Osteocyte (in vitro differentiated cells): ENCODE measurements at regions not wholly inside any gene's neighbourhood (a gene's known extent, or its start where the extent isn't known, plus 50 kb on each side); places are given as distances from the start of the nearest gene placed in this dataset.

ENCODE experiments used
- DNase-seq: peaks from one replicate; pipeline ENCODE4 v3.0.0; 2021; ENCODE audit warnings: mixed read lengths; ENCODE audit not compliant: unreplicated experiment; ENCODE audit errors: extremely low spot score
- H3K27ac Mint-ChIP-seq: one replicate; pipeline ENCODE4 v1.8.0; 2021; ENCODE audit warnings: mild to moderate bottlenecking, mixed read lengths; ENCODE audit not compliant: unreplicated experiment
- H3K27me3 Mint-ChIP-seq: one replicate; pipeline ENCODE4 v1.8.0; 2021; ENCODE audit warnings: mixed read lengths; ENCODE audit not compliant: unreplicated experiment
- H3K36me3 Mint-ChIP-seq: one replicate; pipeline ENCODE4 v1.8.0; 2021; ENCODE audit warnings: mixed read lengths; ENCODE audit not compliant: unreplicated experiment
- H3K4me1 Mint-ChIP-seq: one replicate; pipeline ENCODE4 v1.8.0; 2021; ENCODE audit warnings: mixed read lengths; ENCODE audit not compliant: unreplicated experiment
- H3K4me3 Mint-ChIP-seq: one replicate; pipeline ENCODE4 v1.8.0; 2021; ENCODE audit warnings: mild to moderate bottlenecking, moderate library complexity, mixed read lengths; ENCODE audit not compliant: unreplicated experiment
- H3K9me3 Mint-ChIP-seq: one replicate; pipeline ENCODE4 v1.8.0; 2021; ENCODE audit warnings: mixed read lengths; ENCODE audit not compliant: unreplicated experiment
- CTCF ChIP-seq: fragments of 200-600 bp; sonication (generic); IDR thresholded peaks from 2 replicates; pipeline ENCODE4 v1.5.0; 2021; ENCODE audit warnings: antibody characterized with exemption, mild to moderate bottlenecking, moderate library complexity

GRCh38 chr22:22973336-22973735 is 85.7 kb downstream of the IGLL5 start:
- TF ChIP-seq CTCF, result no peak
- no peaks in the 10 kb centered on the region for H3K9me3 Mint-ChIP-seq
- peaks cover 47% of the 10 kb centered on the region for H3K27me3 Mint-ChIP-seq
- H3K36me3 Mint-ChIP-seq, result no peaks in the 10 kb centered on the region
- H3K27ac Mint-ChIP-seq, result no peak overlapping the region
- no peaks in the 10 kb centered on the region for H3K4me1 Mint-ChIP-seq
- no peak for DNase-seq
- no peak overlapping the region for H3K4me3 Mint-ChIP-seq

- Mint-ChIP-seq H3K27ac (no peak overlapping the region), H3K27me3 (peaks cover 42% of the 10 kb centered on the region), H3K9me3 (no peaks in the 10 kb centered on the region), H3K36me3 (no peaks in the 10 kb centered on the region), H3K4me3 (no peak overlapping the region), H3K4me1 (no peaks in the 10 kb centered on the region)
- no peak for TF ChIP-seq CTCF
- no peak for DNase-seq
These were observed 86.5 kb downstream of the IGLL5 start for GRCh38 chr22:22974156-22974555.

- no peak overlapping the region for H3K4me3 Mint-ChIP-seq
These were observed 87.4 kb downstream of the IGLL5 start for GRCh38 chr22:22974795-22975580.

GRCh38 chr22:22976033-22976922 is 88.7 kb downstream of the IGLL5 start:
- no peak for DNase-seq
- Mint-ChIP-seq H3K4me3 (no peak overlapping the region), H3K27me3 (peaks cover 31% of the 10 kb centered on the region), H3K4me1 (no peaks in the 10 kb centered on the region), H3K27ac (no peak overlapping the region), H3K9me3 (no peaks in the 10 kb centered on the region), H3K36me3 (no peaks in the 10 kb centered on the region)
- no peak for TF ChIP-seq CTCF

More at GRCh38 chr22:22974795-22975580, 87.4 kb downstream of the IGLL5 start:
- no peak overlapping the region for H3K27ac Mint-ChIP-seq
- no peak for TF ChIP-seq CTCF
- no peaks in the 10 kb centered on the region for H3K4me1 Mint-ChIP-seq
- DNase-seq, result no peak
- no peaks in the 10 kb centered on the region for H3K36me3 Mint-ChIP-seq
- H3K27me3 Mint-ChIP-seq, result peaks cover 38% of the 10 kb centered on the region
- H3K9me3 Mint-ChIP-seq, result no peaks in the 10 kb centered on the region
